Glutamatergic neuron (in vitro differentiated cells): ENCODE measurements at regions not wholly inside any gene's neighbourhood (a gene's known extent, or its start where the extent isn't known, plus 50 kb on each side); places are given as distances from the start of the nearest gene placed in this dataset.

Experiments used
- DNase-seq: peaks from one replicate; pipeline ENCODE4 v3.0.0; 2022
- H3K27ac Mint-ChIP-seq: one replicate; pipeline ENCODE4 v1.8.0; 2020; ENCODE audit warnings: mild to moderate bottlenecking, mixed read lengths, inconsistent platforms; ENCODE audit not compliant: unreplicated experiment
- H3K27me3 Mint-ChIP-seq: one replicate; pipeline ENCODE4 v1.8.0; 2020; ENCODE audit warnings: mild to moderate bottlenecking, moderate library complexity, mixed read lengths, inconsistent platforms; ENCODE audit not compliant: unreplicated experiment
- H3K36me3 Mint-ChIP-seq: one replicate; pipeline ENCODE4 v1.8.0; 2020; ENCODE audit warnings: mild to moderate bottlenecking, mixed read lengths, inconsistent platforms; ENCODE audit not compliant: unreplicated experiment
- H3K4me1 Mint-ChIP-seq: one replicate; pipeline ENCODE4 v1.8.0; 2020; ENCODE audit warnings: mild to moderate bottlenecking, low read depth, mixed read lengths, inconsistent platforms; ENCODE audit not compliant: unreplicated experiment
- H3K4me3 Mint-ChIP-seq: one replicate; pipeline ENCODE4 v1.8.0; 2020; ENCODE audit warnings: mild to moderate bottlenecking, mixed read lengths, inconsistent platforms; ENCODE audit not compliant: unreplicated experiment
- H3K9me3 Mint-ChIP-seq: one replicate; pipeline ENCODE4 v1.8.0; 2020; ENCODE audit warnings: mild to moderate bottlenecking, moderate library complexity, mixed read lengths, inconsistent platforms; ENCODE audit not compliant: unreplicated experiment
- TF ChIP-seq, protein P1 (sequence below): fragments of 200-600 bp; sonication (generic); IDR thresholded peaks from one replicate; pipeline ENCODE4 v1.5.0; 2021; ENCODE audit not compliant: partially characterized antibody, unreplicated experiment

DNA sequence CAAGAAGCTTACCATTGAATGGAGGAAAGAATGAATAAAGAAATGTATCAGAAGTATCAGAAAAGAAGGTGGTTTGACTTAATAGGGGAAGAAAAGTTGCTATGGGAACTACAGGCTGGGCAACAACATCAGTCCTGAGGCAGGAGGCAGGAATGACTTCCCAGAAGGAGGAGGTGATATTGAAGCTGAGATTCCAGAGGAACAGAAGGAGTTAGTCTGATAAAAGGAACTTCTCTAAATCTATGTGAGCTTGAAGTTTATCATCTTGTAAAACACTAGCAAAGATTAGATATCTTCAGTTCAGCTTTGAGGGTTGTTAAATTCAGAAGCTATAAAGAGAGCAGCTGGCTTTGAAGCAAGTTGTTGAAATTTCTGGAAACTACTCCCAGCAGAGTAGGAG lies 213.3 kb upstream of the THRB start:
- Mint-ChIP-seq H3K4me1 (no peaks in the 10 kb centered on the region), H3K36me3 (no peaks in the 10 kb centered on the region), H3K9me3 (no peaks in the 10 kb centered on the region), H3K27me3 (no peaks in the 10 kb centered on the region), H3K4me3 (no peak overlapping the region), H3K27ac (no peak overlapping the region)
- no peak for DNase-seq
- TF ChIP-seq, protein P1, sequence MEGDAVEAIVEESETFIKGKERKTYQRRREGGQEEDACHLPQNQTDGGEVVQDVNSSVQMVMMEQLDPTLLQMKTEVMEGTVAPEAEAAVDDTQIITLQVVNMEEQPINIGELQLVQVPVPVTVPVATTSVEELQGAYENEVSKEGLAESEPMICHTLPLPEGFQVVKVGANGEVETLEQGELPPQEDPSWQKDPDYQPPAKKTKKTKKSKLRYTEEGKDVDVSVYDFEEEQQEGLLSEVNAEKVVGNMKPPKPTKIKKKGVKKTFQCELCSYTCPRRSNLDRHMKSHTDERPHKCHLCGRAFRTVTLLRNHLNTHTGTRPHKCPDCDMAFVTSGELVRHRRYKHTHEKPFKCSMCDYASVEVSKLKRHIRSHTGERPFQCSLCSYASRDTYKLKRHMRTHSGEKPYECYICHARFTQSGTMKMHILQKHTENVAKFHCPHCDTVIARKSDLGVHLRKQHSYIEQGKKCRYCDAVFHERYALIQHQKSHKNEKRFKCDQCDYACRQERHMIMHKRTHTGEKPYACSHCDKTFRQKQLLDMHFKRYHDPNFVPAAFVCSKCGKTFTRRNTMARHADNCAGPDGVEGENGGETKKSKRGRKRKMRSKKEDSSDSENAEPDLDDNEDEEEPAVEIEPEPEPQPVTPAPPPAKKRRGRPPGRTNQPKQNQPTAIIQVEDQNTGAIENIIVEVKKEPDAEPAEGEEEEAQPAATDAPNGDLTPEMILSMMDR = no peak

DNA sequence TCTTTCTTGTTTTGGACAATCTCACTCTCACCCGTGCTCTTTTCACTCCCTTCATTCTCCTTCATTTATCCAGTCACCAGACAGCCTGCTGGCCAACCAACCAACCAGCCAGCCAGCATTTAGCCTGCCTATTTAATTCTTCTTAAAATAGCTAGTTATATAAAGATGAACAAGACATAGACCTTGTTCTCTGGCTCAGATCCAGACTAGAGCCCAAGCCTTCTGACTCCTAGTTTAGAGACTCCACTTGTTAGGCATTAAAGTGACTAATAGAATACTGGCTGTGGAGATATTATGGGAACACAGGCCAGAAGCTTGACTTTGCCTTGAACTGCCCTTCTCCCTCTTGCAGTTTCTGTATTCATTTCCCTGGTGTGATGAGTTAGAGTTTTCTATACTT lies 215.3 kb upstream of the THRB start:
- TF ChIP-seq, protein P1 = no peak
- Mint-ChIP-seq H3K4me3 (no peak overlapping the region), H3K9me3 (no peaks in the 10 kb centered on the region), H3K4me1 (no peaks in the 10 kb centered on the region), H3K27ac (no peak overlapping the region), H3K36me3 (no peaks in the 10 kb centered on the region), H3K27me3 (no peaks in the 10 kb centered on the region)
- no peak for DNase-seq

DNA sequence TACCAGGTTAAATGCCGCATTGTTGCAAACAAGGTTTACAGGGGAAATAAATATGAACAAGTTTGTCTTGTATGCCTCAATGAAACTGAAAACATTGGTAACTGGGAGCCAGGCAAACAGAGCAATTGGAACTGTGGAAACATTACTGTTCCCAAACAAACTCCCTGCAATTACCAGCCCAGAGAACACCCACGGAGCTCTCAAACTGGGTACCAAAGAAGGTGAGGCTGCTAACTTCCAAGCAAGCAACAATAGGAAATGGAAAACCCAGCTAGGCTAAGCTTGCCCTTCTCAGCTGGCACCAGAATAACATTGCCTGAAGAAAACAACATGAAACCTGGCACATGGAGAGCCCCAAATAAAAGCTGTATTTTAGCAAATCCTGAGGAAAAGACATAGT lies 218.9 kb upstream of the THRB start:
- Mint-ChIP-seq H3K27me3 (no peaks in the 10 kb centered on the region), H3K27ac (no peak overlapping the region), H3K36me3 (no peaks in the 10 kb centered on the region), H3K4me1 (no peaks in the 10 kb centered on the region), H3K9me3 (no peaks in the 10 kb centered on the region), H3K4me3 (no peak overlapping the region)
- DNase-seq = no peak
- TF ChIP-seq, protein P1 = no peak

DNA sequence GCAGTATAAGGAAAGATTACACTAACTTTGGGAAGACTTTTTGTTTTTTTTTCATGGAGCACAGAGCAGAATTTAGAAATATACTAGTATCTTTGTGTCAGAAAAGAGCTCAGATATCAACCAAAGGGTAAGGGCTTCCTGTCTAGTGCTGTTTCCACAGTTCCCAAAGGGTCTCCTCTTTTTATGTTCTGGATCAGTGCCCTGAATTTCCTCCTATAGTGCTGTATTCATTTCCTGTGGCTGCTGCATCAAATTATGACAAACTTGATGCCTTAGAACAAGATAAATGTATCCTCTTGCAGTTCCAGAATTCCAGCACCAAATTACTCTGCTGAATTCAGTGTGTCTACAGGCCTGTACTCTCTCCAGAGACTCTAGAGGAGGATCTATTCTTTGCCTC lies 219.8 kb upstream of the THRB start:
- no peak overlapping the region for H3K4me3 Mint-ChIP-seq
- no peak for DNase-seq
- H3K9me3 Mint-ChIP-seq = no peaks in the 10 kb centered on the region
- TF ChIP-seq, protein P1 = no peak
- no peak overlapping the region for H3K27ac Mint-ChIP-seq
- H3K27me3 Mint-ChIP-seq = no peaks in the 10 kb centered on the region
- no peaks in the 10 kb centered on the region for H3K4me1 Mint-ChIP-seq
- no peaks in the 10 kb centered on the region for H3K36me3 Mint-ChIP-seq

DNA sequence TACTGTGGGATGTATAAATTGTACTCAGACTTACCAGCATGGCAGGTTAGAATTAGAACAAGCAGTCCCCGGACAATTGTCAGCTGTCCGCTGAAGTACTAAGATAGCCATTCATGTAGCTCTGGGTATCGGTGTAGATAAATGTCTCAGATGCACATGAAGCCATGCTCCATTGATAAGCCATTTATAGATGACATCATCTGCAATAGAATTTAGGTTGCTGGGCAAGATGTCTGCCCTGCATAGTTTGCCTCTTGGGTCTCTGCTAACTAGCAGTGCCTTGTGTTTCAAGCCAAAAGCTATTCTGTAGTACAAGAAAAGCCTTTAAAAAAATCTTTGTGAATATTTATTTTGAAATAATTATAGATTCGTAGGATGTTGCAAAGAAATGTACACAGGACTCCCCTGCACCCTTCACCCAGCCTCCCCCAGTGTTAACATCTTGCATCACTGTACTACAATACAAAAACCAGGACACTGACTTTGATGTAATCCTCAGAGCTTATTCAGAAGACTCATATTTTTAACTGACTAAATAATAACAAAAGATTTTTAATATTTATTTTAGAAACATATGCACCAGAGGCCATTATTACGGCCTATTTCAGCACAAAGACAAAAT lies 220.6 kb upstream of the THRB start:
- no peak for DNase-seq

More for the DNA sequence above, 220.6 kb upstream of the THRB start:
- Mint-ChIP-seq H3K27me3 (no peaks in the 10 kb centered on the region), H3K4me3 (no peak overlapping the region), H3K36me3 (no peaks in the 10 kb centered on the region), H3K9me3 (no peaks in the 10 kb centered on the region), H3K4me1 (no peaks in the 10 kb centered on the region), H3K27ac (no peak overlapping the region)
- TF ChIP-seq, protein P1 = no peak
